Activated CD8-positive, alpha-beta memory T cell treated with anti-CD3 and anti-CD28 coated beads for 4 hours (primary cell): ENCODE measurements at regions not wholly inside any gene's neighbourhood (a gene's known extent, or its start where the extent isn't known, plus 50 kb on each side); places are given as distances from the start of the nearest gene placed in this dataset.

Experiments used
- DNase-seq, 2 donors: peaks; one replicate each; pipeline ENCODE4 v3.0.0-alpha.2; 2020; ENCODE audit warnings: low read depth in 2 of 2

GRCh38 chr9:88925481-88925880, 65.8 kb upstream of the S1PR3 start:
- DNase-seq = no peak

- DNase-seq = no peak
These were observed 64.3 kb upstream of the S1PR3 start for GRCh38 chr9:88926781-88927505.

GRCh38 chr9:88927510-88927909, 63.8 kb upstream of the S1PR3 start:
- no peak for DNase-seq

- DNase-seq = no peak
These were observed 60.6 kb upstream of the S1PR3 start for GRCh38 chr9:88930716-88931115.

GRCh38 chr9:88932766-88933165, 58.5 kb upstream of the S1PR3 start:
- DNase-seq = no peak

- no peak for DNase-seq
These were observed 57.5 kb upstream of the S1PR3 start for GRCh38 chr9:88933607-88934379.

- no peak for DNase-seq
These were observed 56.3 kb upstream of the S1PR3 start for GRCh38 chr9:88934876-88935535.

GRCh38 chr9:88936132-88936531, 55.1 kb upstream of the S1PR3 start:
- no peak for DNase-seq

- DNase-seq = no peak
These were observed 54.6 kb upstream of the S1PR3 start for GRCh38 chr9:88936668-88937067.

- no peak for DNase-seq
These were observed 54.0 kb upstream of the S1PR3 start for GRCh38 chr9:88937248-88937647.

GRCh38 chr9:88938189-88938588, 53.1 kb upstream of the S1PR3 start:
- no peak for DNase-seq
